A549 (cell line): ENCODE measurements at regions not wholly inside any gene's neighbourhood (a gene's known extent, or its start where the extent isn't known, plus 50 kb on each side); places are given as distances from the start of the nearest gene placed in this dataset.

Source experiments
- ATAC-seq, 2 experiments: fragments of 200-7000 bp in 1 of 2; fragments of >200 bp in 1 of 2; cut with Nextera tagmentation in 1 of 2; cut with Tn5 transposase in 1 of 2; 3 replicates each; pipeline versions ENCODE4 v1.8.0 to v1.9.1; 2018 to 2020; ENCODE audit warnings: mild to moderate bottlenecking in 1 of 2, moderate library complexity in 1 of 2
- CTCF ChIA-PET: fragments of 300-600 bp; sonication (Branson Sonifier 250); formaldehyde crosslinking; extraction: SDS; loops from one replicate; lab custom pipeline; 2021; ENCODE audit warnings: antibody characterized with exemption, inconsistent platforms; lab: Yijun Ruan, JAX
- POLR2A ChIA-PET: fragments of 350-600 bp; formaldehyde crosslinking; extraction: SDS; loops from one replicate; lab custom pipeline; 2021; ENCODE audit warnings: antibody characterized with exemption, inconsistent platforms; lab: Yijun Ruan, JAX
- DNase-seq, 2 experiments: peaks; one replicate each; pipeline versions ENCODE4 v3.0.0 to v3.0.0-alpha.2; 2011 to 2016; ENCODE audit warnings: low read depth in 1 of 2, low spot score in 1 of 2
- FAIRE-seq: peaks from 2 replicates; lab custom pipeline; 2011; peaks lifted over from hg19 to GRCh38; lab: Jason Lieb, UNC
- H3K27ac ChIP-seq, 2 experiments: fragments of >200 bp; sonication (Bioruptor Twin); formaldehyde crosslinking; 3 replicates each; pipeline ENCODE4 v1.5.1; 2016 to 2017
- H3K4me1 ChIP-seq: fragments of >200 bp; sonication (Bioruptor Twin); formaldehyde crosslinking; 3 replicates; pipeline ENCODE4 v1.6.1; 2016
- H3K4me2 ChIP-seq: fragments of >200 bp; sonication (Bioruptor Twin); formaldehyde crosslinking; 3 replicates; pipeline ENCODE4 v1.6.1; 2016
- H3K4me3 ChIP-seq: fragments of >200 bp; sonication (Bioruptor Twin); formaldehyde crosslinking; 3 replicates; pipeline ENCODE4 v1.5.1; 2016
- H3K9me3 ChIP-seq: fragments of >200 bp; sonication (Bioruptor Twin); formaldehyde crosslinking; 3 replicates; pipeline ENCODE4 v1.6.1; 2016
- BCL3 ChIP-seq: fragments of >200 bp; sonication (Bioruptor Twin); formaldehyde crosslinking; IDR thresholded peaks from 3 replicates; pipeline ENCODE4 v1.6.1; 2016
- BHLHE40 ChIP-seq: IDR thresholded peaks from 2 replicates; pipeline ENCODE4 v1.6.1; 2012; ENCODE audit warnings: low read depth, low read length, inconsistent platforms
- CBX8 ChIP-seq: fragments of 200-600 bp; sonication (generic); IDR thresholded peaks from 2 replicates; pipeline ENCODE4 v1.6.1; 2016
- CEBPB ChIP-seq, 2 experiments: fragments of >200 bp in 1 of 2; sonication (Bioruptor Twin) in 1 of 2; formaldehyde crosslinking in 1 of 2; IDR thresholded peaks; 2 replicates each; pipeline ENCODE4 v1.6.1; 2012 to 2016
- CHD4 ChIP-seq: fragments of 200-600 bp; sonication (generic); IDR thresholded peaks from 2 replicates; pipeline ENCODE4 v1.6.1; 2016; ENCODE audit warnings: antibody characterized with exemption, mild to moderate bottlenecking, borderline replicate concordance
- E2F6 ChIP-seq: IDR thresholded peaks from 2 replicates; pipeline ENCODE4 v1.6.1; 2012; ENCODE audit warnings: low read depth, borderline replicate concordance
- EHMT2 ChIP-seq: fragments of 200-600 bp; sonication (generic); IDR thresholded peaks from 2 replicates; pipeline ENCODE4 v1.6.1; 2016; ENCODE audit warnings: antibody characterized with exemption, low read depth, mild to moderate bottlenecking, moderate library complexity
- FOSL2 ChIP-seq, 2 experiments: fragments of 450-650 bp in 1 of 2; fragments of >200 bp in 1 of 2; sonication (Bioruptor Twin) in 1 of 2; formaldehyde crosslinking; IDR thresholded peaks; 2 replicates each; pipeline versions ENCODE4 v1.5.0 to v1.6.1; 2016 to 2020; ENCODE audit warnings: mild to moderate bottlenecking in 1 of 2, moderate library complexity in 1 of 2
- GATA3 ChIP-seq: IDR thresholded peaks from 2 replicates; pipeline ENCODE4 v1.6.1; 2012; ENCODE audit warnings: borderline replicate concordance
- HEYL ChIP-seq: fragments of 250-450 bp; sonication (Bioruptor Pico); IDR thresholded peaks from 2 replicates; pipeline ENCODE4 v1.8.0; 2021; ENCODE audit warnings: mild to moderate bottlenecking, moderate library complexity
- HOXB13 ChIP-seq: fragments of 250-450 bp; sonication (Bioruptor Pico); IDR thresholded peaks from 2 replicates; pipeline ENCODE4 v1.5.0; 2020; ENCODE audit warnings: low read depth, mild to moderate bottlenecking, moderate library complexity
- MAX ChIP-seq: IDR thresholded peaks from 2 replicates; pipeline ENCODE4 v1.6.1; 2012
- MAZ ChIP-seq: fragments of 150-350 bp; IDR thresholded peaks from 2 replicates; pipeline ENCODE4 v1.6.1; 2014; ENCODE audit warnings: antibody characterized with exemption, low read depth, low read length, borderline replicate concordance
- NFE2L2 ChIP-seq: fragments of 150-350 bp; conservative IDR thresholded peaks from 2 replicates; pipeline ENCODE4 v1.6.1; 2014; ENCODE audit warnings: low read length
- PHF8 ChIP-seq: fragments of 200-600 bp; sonication (generic); IDR thresholded peaks from 2 replicates; pipeline ENCODE4 v1.6.1; 2016; ENCODE audit warnings: low read depth, mild to moderate bottlenecking, antibody characterized with exemption, moderate library complexity, borderline replicate concordance
- RAD21 ChIP-seq, 2 experiments: fragments of >200 bp in 1 of 2; sonication (Bioruptor Twin) in 1 of 2; formaldehyde crosslinking in 1 of 2; IDR thresholded peaks in 1 of 2; conservative IDR thresholded peaks in 1 of 2; 2 replicates in 1 of 2; 3 replicates in 1 of 2; pipeline ENCODE4 v1.6.1; 2012 to 2018; ENCODE audit warnings: inconsistent platforms in 1 of 2
- SREBF2 ChIP-seq: fragments of 450-650 bp; IDR thresholded peaks from 2 replicates; pipeline ENCODE4 v1.6.1; 2014; ENCODE audit warnings: mild to moderate bottlenecking, moderate library complexity
- ZC3H11A ChIP-seq: fragments of 450-650 bp; IDR thresholded peaks from 2 replicates; pipeline ENCODE4 v1.6.1; 2014; ENCODE audit warnings: antibody characterized with exemption, mild to moderate bottlenecking
- ZFP36 ChIP-seq: fragments of 450-650 bp; IDR thresholded peaks from 2 replicates; pipeline ENCODE4 v1.6.1; 2014; ENCODE audit warnings: borderline replicate concordance; ENCODE audit not compliant: partially characterized antibody
- WGBS: methylation state at CpG from one replicate; pipeline ENCODE4 v1.1.6; 2017; ENCODE audit errors: missing lambda C conversion rate; 5-methylcytosine and 5-hydroxymethylcytosine counted together
- TF ChIP-seq, protein P1 (sequence below): fragments of 200-600 bp; sonication (generic); IDR thresholded peaks from 2 replicates; pipeline ENCODE4 v1.6.1; 2016; ENCODE audit warnings: antibody characterized with exemption, mild to moderate bottlenecking, moderate library complexity
- TF ChIP-seq, protein P2 (sequence below): fragments of >200 bp; sonication (Bioruptor Twin); formaldehyde crosslinking; IDR thresholded peaks from 3 replicates; pipeline ENCODE4 v1.5.1; 2016
- TF ChIP-seq, protein P3 (sequence below): fragments of 250-450 bp; sonication (Bioruptor Pico); IDR thresholded peaks from 2 replicates; pipeline ENCODE4 v1.5.0; 2020; ENCODE audit warnings: low read depth, mild to moderate bottlenecking, moderate library complexity

DNA sequence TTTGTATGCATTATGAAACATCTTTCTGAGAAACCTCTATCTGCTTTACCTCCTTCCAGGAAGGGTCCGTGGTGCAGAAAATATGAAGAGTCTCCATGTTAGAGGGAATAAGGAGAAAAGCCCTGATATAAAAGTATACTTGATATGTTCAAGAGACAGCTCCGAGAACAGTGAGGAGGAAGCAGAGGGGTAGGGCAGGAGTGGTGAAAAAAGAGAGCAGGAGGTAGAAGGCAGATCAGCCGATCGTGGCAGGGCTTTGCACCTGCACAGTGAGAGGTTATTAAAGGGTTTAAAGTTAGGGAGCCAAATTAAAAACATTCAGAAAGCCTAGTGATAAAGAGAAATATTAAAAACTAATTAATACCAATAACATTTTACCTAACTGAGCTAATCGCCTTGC is 419.7 kb downstream of the FAT4 start (continued):
- TF ChIP-seq, protein P1, sequence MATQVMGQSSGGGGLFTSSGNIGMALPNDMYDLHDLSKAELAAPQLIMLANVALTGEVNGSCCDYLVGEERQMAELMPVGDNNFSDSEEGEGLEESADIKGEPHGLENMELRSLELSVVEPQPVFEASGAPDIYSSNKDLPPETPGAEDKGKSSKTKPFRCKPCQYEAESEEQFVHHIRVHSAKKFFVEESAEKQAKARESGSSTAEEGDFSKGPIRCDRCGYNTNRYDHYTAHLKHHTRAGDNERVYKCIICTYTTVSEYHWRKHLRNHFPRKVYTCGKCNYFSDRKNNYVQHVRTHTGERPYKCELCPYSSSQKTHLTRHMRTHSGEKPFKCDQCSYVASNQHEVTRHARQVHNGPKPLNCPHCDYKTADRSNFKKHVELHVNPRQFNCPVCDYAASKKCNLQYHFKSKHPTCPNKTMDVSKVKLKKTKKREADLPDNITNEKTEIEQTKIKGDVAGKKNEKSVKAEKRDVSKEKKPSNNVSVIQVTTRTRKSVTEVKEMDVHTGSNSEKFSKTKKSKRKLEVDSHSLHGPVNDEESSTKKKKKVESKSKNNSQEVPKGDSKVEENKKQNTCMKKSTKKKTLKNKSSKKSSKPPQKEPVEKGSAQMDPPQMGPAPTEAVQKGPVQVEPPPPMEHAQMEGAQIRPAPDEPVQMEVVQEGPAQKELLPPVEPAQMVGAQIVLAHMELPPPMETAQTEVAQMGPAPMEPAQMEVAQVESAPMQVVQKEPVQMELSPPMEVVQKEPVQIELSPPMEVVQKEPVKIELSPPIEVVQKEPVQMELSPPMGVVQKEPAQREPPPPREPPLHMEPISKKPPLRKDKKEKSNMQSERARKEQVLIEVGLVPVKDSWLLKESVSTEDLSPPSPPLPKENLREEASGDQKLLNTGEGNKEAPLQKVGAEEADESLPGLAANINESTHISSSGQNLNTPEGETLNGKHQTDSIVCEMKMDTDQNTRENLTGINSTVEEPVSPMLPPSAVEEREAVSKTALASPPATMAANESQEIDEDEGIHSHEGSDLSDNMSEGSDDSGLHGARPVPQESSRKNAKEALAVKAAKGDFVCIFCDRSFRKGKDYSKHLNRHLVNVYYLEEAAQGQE, result no peak
- TF ChIP-seq PHF8 (no peak), ZFP36 (no peak), HOXB13 (CRISPR knock-in tag) (no peak), BCL3 (no peak)
- TF ChIP-seq, protein P2, sequence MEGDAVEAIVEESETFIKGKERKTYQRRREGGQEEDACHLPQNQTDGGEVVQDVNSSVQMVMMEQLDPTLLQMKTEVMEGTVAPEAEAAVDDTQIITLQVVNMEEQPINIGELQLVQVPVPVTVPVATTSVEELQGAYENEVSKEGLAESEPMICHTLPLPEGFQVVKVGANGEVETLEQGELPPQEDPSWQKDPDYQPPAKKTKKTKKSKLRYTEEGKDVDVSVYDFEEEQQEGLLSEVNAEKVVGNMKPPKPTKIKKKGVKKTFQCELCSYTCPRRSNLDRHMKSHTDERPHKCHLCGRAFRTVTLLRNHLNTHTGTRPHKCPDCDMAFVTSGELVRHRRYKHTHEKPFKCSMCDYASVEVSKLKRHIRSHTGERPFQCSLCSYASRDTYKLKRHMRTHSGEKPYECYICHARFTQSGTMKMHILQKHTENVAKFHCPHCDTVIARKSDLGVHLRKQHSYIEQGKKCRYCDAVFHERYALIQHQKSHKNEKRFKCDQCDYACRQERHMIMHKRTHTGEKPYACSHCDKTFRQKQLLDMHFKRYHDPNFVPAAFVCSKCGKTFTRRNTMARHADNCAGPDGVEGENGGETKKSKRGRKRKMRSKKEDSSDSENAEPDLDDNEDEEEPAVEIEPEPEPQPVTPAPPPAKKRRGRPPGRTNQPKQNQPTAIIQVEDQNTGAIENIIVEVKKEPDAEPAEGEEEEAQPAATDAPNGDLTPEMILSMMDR, result no peak
- TF ChIP-seq, all 56 proteins: peak for 0

DNA sequence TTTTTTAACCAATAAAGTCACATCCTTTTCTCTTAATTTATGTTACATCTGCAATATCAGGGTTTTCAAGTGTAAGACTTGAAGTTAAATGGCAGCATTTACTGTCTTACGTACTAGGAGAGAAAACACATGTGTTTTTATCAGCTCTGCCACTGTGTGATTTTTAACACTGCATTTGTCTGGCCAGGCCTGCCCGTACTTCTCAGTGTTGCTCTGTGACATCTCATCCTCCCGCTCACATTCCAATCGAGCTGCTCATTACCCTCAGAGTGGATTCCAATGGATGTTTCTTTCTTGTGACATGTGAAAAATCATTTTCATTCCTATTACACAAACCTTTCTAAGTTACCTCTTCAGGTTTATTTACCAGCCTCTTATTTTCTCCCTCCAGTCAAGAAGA is 420.3 kb downstream of the FAT4 start:
- no peaks in the 10 kb centered on the region for H3K9me3 ChIP-seq
- 1% methylated on average over 4 of the region's 4 CpGs for WGBS
- peak; percentile 31 to 83 for DNase-seq
- no peak overlapping the region for H3K4me3 ChIP-seq
- FAIRE-seq, result peak; percentile 65
- peaks cover 49% of the 10 kb centered on the region for H3K4me1 ChIP-seq
- ChIA-PET POLR2A (interaction anchor here (0.9 kb wide), 1 partner anchor 420 kb away, joined by 3 read pairs; the partner anchor contains the start of gene FAT4), CTCF (interaction anchor here (1.4 to 2.1 kb wide), 2 partner anchors 16 to 418 kb away, joined by 3 to 6 read pairs; no protein-coding TSS in a partner anchor)
- peak; percentile 95 to 97 for ATAC-seq
- H3K4me2 ChIP-seq, result peak overlapping the region; percentile 63
- H3K27ac ChIP-seq, result peak overlapping the region; percentile 68 to 81
- TF ChIP-seq GATA3 (no peak), HEYL (CRISPR knock-in tag) (0 out of 2 replicates have a peak, but pooled peaks have one; percentile 5), MAX (peak; percentile 32), ZC3H11A (no peak), EHMT2 (no peak), MAZ (no peak), SREBF2 (no peak), CEBPB (IDR thresholded peaks at IDR 0.05) (peak in 1 of 2 experiments; percentile 40; a peak in 2 of 4 replicates), CBX8 (no peak), BHLHE40 (no peak), FOSL2 (IDR thresholded peaks at IDR 0.05) (no peak), FOSL2 (CRISPR knock-in tag; IDR thresholded peaks at IDR 0.05) (peak; percentile 79), HOXB13 (CRISPR knock-in tag) (no peak), RAD21 (conservative IDR thresholded peaks at IDR 0.05 in 1 of 2, IDR thresholded peaks at IDR 0.05 in 1 of 2) (no peak), NFE2L2 (no peak), CHD4 (no peak), E2F6 (peak; percentile 53; the same call in 1 of the 2 replicates)
- TF ChIP-seq, protein P3, sequence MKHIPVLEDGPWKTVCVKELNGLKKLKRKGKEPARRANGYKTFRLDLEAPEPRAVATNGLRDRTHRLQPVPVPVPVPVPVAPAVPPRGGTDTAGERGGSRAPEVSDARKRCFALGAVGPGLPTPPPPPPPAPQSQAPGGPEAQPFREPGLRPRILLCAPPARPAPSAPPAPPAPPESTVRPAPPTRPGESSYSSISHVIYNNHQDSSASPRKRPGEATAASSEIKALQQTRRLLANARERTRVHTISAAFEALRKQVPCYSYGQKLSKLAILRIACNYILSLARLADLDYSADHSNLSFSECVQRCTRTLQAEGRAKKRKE (CRISPR knock-in tag), result no peak
- TF ChIP-seq, protein P1, result no peak
- TF ChIP-seq, protein P2, result no peak
